OCI-LY1 (cell line): ENCODE measurements at regions not wholly inside any gene's neighbourhood (a gene's known extent, or its start where the extent isn't known, plus 50 kb on each side); places are given as distances from the start of the nearest gene placed in this dataset.

Experiments used
- CTCF ChIP-seq: fragments of 200-600 bp; sonication (generic), shearing (Covaris generic); IDR thresholded peaks from 2 replicates; pipeline ENCODE4 v1.5.1; 2017; ENCODE audit warnings: mild to moderate bottlenecking, antibody characterized with exemption, low read length, moderate library complexity, mixed read lengths
- EZH2 ChIP-seq: fragments of 200-600 bp; sonication (generic), shearing (Covaris generic); IDR thresholded peaks from 2 replicates; pipeline ENCODE4 v1.8.0; 2017; ENCODE audit warnings: borderline replicate concordance, mixed run types, mild to moderate bottlenecking, antibody characterized with exemption, low read length, moderate library complexity, mixed read lengths

DNA sequence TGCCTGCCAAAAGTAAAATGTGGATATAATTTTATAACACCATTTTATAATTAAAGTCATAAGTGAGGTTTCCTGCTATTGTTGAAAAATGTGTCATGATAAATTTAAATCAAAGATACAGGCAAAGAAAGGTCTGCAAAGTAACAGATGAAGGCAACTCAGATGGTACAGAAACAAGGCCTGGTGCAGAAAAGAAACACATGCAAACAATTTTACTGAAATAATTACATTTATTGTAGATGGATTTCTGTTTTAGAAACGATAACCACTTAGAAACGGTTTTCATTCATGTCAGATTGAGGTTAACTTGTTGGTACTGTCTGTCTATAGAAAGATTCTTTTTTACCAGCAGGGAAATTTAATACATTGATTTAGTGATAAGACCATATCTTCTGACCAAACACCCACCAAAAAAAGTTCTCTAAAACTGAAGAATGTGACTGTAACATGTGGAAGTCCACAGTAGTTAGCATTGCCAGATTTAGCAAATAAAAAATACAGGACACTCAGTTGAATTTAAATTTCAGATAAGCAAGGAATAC lies 105.5 kb upstream of the FERMT1 start:
- no peak for TF ChIP-seq CTCF
- TF ChIP-seq EZH2: no peak
